ENCODE measurements at regions not wholly inside any gene's neighbourhood (a gene's known extent, or its start where the extent isn't known, plus 50 kb on each side); places are given as distances from the start of the nearest gene placed in this dataset.

DNA sequence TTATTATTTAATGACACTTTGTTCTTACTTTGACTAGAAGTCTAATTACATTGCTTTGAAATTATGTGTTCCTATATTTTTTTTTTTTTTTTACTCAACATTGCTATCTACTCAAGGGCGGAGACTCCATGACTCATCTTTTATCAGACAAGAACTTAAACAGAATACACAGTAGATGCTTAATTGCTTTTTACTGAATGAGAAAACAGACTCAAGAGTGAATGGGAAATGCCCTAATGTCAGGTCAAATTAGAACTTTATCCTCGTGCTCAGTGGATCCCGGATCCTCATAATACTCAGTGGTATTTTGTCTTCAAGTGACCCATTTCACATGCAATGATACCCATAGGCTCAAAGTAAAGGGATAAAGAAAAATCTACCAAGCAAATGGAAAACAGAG, 954.5 kb upstream of the IGFBP7 start:
- TF ChIP-seq POLR2A (IDR thresholded peaks at IDR 0.05) = no peak
- TF ChIP-seq, protein P1, sequence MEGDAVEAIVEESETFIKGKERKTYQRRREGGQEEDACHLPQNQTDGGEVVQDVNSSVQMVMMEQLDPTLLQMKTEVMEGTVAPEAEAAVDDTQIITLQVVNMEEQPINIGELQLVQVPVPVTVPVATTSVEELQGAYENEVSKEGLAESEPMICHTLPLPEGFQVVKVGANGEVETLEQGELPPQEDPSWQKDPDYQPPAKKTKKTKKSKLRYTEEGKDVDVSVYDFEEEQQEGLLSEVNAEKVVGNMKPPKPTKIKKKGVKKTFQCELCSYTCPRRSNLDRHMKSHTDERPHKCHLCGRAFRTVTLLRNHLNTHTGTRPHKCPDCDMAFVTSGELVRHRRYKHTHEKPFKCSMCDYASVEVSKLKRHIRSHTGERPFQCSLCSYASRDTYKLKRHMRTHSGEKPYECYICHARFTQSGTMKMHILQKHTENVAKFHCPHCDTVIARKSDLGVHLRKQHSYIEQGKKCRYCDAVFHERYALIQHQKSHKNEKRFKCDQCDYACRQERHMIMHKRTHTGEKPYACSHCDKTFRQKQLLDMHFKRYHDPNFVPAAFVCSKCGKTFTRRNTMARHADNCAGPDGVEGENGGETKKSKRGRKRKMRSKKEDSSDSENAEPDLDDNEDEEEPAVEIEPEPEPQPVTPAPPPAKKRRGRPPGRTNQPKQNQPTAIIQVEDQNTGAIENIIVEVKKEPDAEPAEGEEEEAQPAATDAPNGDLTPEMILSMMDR (IDR thresholded peaks at IDR 0.05) = no peak
